Caco-2 (cell line): ENCODE measurements at regions not wholly inside any gene's neighbourhood (a gene's known extent, or its start where the extent isn't known, plus 50 kb on each side); places are given as distances from the start of the nearest gene placed in this dataset.

Experiments
- BruUV-seq: library from RNA; stranded (reverse); fragments of 400-500 nt; replicated peaks from 2 replicates; lab custom pipeline; 2021; lab: Mats Ljungman, UMichigan
- CTCF ChIA-PET: fragments of 300-600 bp; sonication (Branson Sonifier 250); formaldehyde crosslinking; loops from one replicate; lab custom pipeline; 2022; ENCODE audit warnings: antibody characterized with exemption; lab: Charles Lee
- POLR2A ChIA-PET: fragments of 300-600 bp; sonication (Branson Sonifier 250); formaldehyde crosslinking; loops from one replicate; lab custom pipeline; 2022; ENCODE audit warnings: antibody characterized with exemption; lab: Charles Lee
- DNase-seq, 2 experiments: peaks; one replicate each; pipeline versions ENCODE4 v3.0.0 to v3.0.0-alpha.2; 2020 to 2022
- H3K27me3 ChIP-seq: replicated peaks from 2 replicates; pipeline ENCODE4 v1.6.0; 2011; ENCODE audit warnings: low read length; ENCODE audit not compliant: control insufficient read depth, insufficient read depth
- H3K36me3 ChIP-seq: 2 replicates; pipeline ENCODE4 v1.5.1; 2011; ENCODE audit warnings: low read length; ENCODE audit not compliant: control insufficient read depth, insufficient read depth
- H3K4me1 ChIP-seq: fragments of 250-450 bp; sonication (Bioruptor Pico); 2 replicates; pipeline ENCODE4 v1.5.1; 2020; ENCODE audit warnings: mild to moderate bottlenecking
- H3K4me3 ChIP-seq: 2 replicates; pipeline ENCODE4 v1.5.1; 2011; ENCODE audit warnings: low read depth, mild to moderate bottlenecking, control low read depth, low read length
- H3K9me3 ChIP-seq: fragments of 250-450 bp; sonication (Bioruptor Pico); 2 replicates; pipeline ENCODE4 v1.5.1; 2020; ENCODE audit warnings: mild to moderate bottlenecking, moderate library complexity
- H3K27ac Mint-ChIP-seq: one replicate; pipeline ENCODE4 v1.8.0; 2022; ENCODE audit warnings: mixed read lengths; ENCODE audit not compliant: unreplicated experiment
- H3K27me3 Mint-ChIP-seq: one replicate; pipeline ENCODE4 v1.8.0; 2022; ENCODE audit warnings: mixed read lengths; ENCODE audit not compliant: insufficient read depth, unreplicated experiment
- H3K36me3 Mint-ChIP-seq: one replicate; pipeline ENCODE4 v1.8.0; 2022; ENCODE audit warnings: mild to moderate bottlenecking, mixed read lengths; ENCODE audit not compliant: insufficient read depth, unreplicated experiment
- H3K4me1 Mint-ChIP-seq: one replicate; pipeline ENCODE4 v1.8.0; 2022; ENCODE audit warnings: low read depth, mixed read lengths; ENCODE audit not compliant: unreplicated experiment
- H3K4me3 Mint-ChIP-seq: one replicate; pipeline ENCODE4 v1.8.0; 2022; ENCODE audit warnings: mild to moderate bottlenecking, moderate library complexity, mixed read lengths; ENCODE audit not compliant: unreplicated experiment
- H3K9me3 Mint-ChIP-seq: one replicate; pipeline ENCODE4 v1.8.0; 2022; ENCODE audit warnings: mixed read lengths; ENCODE audit not compliant: unreplicated experiment
- CTCF ChIP-seq, 2 experiments: fragments of 200-600 bp in 1 of 2; IDR thresholded peaks; 1 replicate in 1 of 2; 2 replicates in 1 of 2; pipeline versions ENCODE4 v1.5.1 to v1.8.0; 2011 to 2022; ENCODE audit warnings: antibody characterized with exemption in 1 of 2, control low read depth in 1 of 2, inconsistent platforms in 1 of 2, low read depth in 1 of 2, low read length in 1 of 2, mild to moderate bottlenecking in 1 of 2, moderate library complexity in 1 of 2; ENCODE audit not compliant: insufficient read depth in 1 of 2, severe bottlenecking in 1 of 2, unreplicated experiment in 1 of 2
- intact Hi-C: fragments of 100-400 bp; cut with micrococcal nuclease; formaldehyde crosslinking; loops from one replicate; pipeline ENCODE4 v1.10.0; 2022; ENCODE audit not compliant: unreplicated experiment

- no peak for TF ChIP-seq CTCF (IDR thresholded peaks at IDR 0.05; ENCODE audit: insufficient read depth in 1 of 2, low read depth in 1 of 2, low read length in 1 of 2, severe bottlenecking in 1 of 2, unreplicated experiment in 1 of 2)
- no peaks in the 10 kb centered on the region for H3K4me1 ChIP-seq
- no peaks in the 10 kb centered on the region for H3K9me3 ChIP-seq
- H3K9me3 Mint-ChIP-seq = peaks cover 10% of the 10 kb centered on the region
- ChIA-PET CTCF (no interaction called here), POLR2A (no interaction called here)
- H3K36me3 Mint-ChIP-seq = no peaks in the 10 kb centered on the region
- H3K4me1 Mint-ChIP-seq = no peaks in the 10 kb centered on the region
- DNase-seq = no peak
- BruUV-seq = no TSS peak
- no peak overlapping the region for H3K4me3 ChIP-seq
- no peak overlapping the region for H3K4me3 Mint-ChIP-seq
- H3K27me3 Mint-ChIP-seq = no peaks in the 10 kb centered on the region
- intact Hi-C loops = no loop called here
- no peak overlapping the region for H3K27ac Mint-ChIP-seq
- no peaks in the 10 kb centered on the region for H3K27me3 ChIP-seq
- no peaks in the 10 kb centered on the region for H3K36me3 ChIP-seq
Observed at GRCh38 chr11:134760299-134760698, 348.3 kb upstream of the B3GAT1 start.

- no TSS peak for BruUV-seq
- TF ChIP-seq CTCF (IDR thresholded peaks at IDR 0.05; ENCODE audit: insufficient read depth in 1 of 2, low read depth in 1 of 2, low read length in 1 of 2, severe bottlenecking in 1 of 2, unreplicated experiment in 1 of 2) = no peak
- no peaks in the 10 kb centered on the region for H3K27me3 Mint-ChIP-seq
- Histone ChIP-seq H3K36me3 (no peaks in the 10 kb centered on the region), H3K4me1 (no peaks in the 10 kb centered on the region), H3K9me3 (no peaks in the 10 kb centered on the region), H3K4me3 (no peak overlapping the region), H3K27me3 (no peaks in the 10 kb centered on the region)
- intact Hi-C loops = no loop called here
- no peaks in the 10 kb centered on the region for H3K4me1 Mint-ChIP-seq
- H3K36me3 Mint-ChIP-seq = no peaks in the 10 kb centered on the region
- CTCF ChIA-PET = no interaction called here
- peaks cover 14% of the 10 kb centered on the region for H3K9me3 Mint-ChIP-seq
- no peak overlapping the region for H3K27ac Mint-ChIP-seq
- POLR2A ChIA-PET = no interaction called here
- no peak overlapping the region for H3K4me3 Mint-ChIP-seq
- no peak for DNase-seq
Observed at GRCh38 chr11:134759855-134760254, 347.8 kb upstream of the B3GAT1 start.

- no peaks in the 10 kb centered on the region for H3K4me1 Mint-ChIP-seq
- no TSS peak for BruUV-seq
- POLR2A ChIA-PET = no interaction called here
Observed at GRCh38 chr11:134759274-134759673, 347.2 kb upstream of the B3GAT1 start.

More at GRCh38 chr11:134759274-134759673, 347.2 kb upstream of the B3GAT1 start:
- TF ChIP-seq CTCF (IDR thresholded peaks at IDR 0.05; ENCODE audit: insufficient read depth in 1 of 2, low read depth in 1 of 2, low read length in 1 of 2, severe bottlenecking in 1 of 2, unreplicated experiment in 1 of 2) = no peak
- Mint-ChIP-seq H3K4me3 (no peak overlapping the region), H3K9me3 (peaks cover 16% of the 10 kb centered on the region), H3K27ac (no peak overlapping the region), H3K36me3 (no peaks in the 10 kb centered on the region), H3K27me3 (no peaks in the 10 kb centered on the region)
- Histone ChIP-seq H3K9me3 (no peaks in the 10 kb centered on the region), H3K36me3 (no peaks in the 10 kb centered on the region), H3K27me3 (no peaks in the 10 kb centered on the region), H3K4me3 (no peak overlapping the region), H3K4me1 (no peaks in the 10 kb centered on the region)
- CTCF ChIA-PET = interaction anchor here (0.6 kb wide), 1 partner anchor 235 kb away, joined by 3 read pairs; no protein-coding TSS in a partner anchor
- no peak for DNase-seq
- intact Hi-C loops = no loop called here
